Neural progenitor cell (in vitro differentiated cells): ENCODE measurements at regions not wholly inside any gene's neighbourhood (a gene's known extent, or its start where the extent isn't known, plus 50 kb on each side); places are given as distances from the start of the nearest gene placed in this dataset.

Experiments used
- DNase-seq: peaks from one replicate; pipeline ENCODE4 v3.0.0-alpha.2; 2016; ENCODE audit warnings: low spot score
- H2AFZ ChIP-seq: fragments of 200-600 bp; sonication (generic); replicated peaks from 2 replicates; pipeline ENCODE4 v1.6.1; 2016; ENCODE audit warnings: antibody characterized with exemption
- H3F3A ChIP-seq: fragments of 200-600 bp; sonication (generic); 2 replicates; pipeline ENCODE4 v1.6.1; 2016; ENCODE audit warnings: antibody characterized with exemption, low read depth
- H3K27ac ChIP-seq: fragments of 200-600 bp; sonication (generic); 2 replicates; pipeline ENCODE4 v1.5.1; 2016; ENCODE audit warnings: mild to moderate bottlenecking
- H3K27me3 ChIP-seq: fragments of 200-600 bp; sonication (generic); 2 replicates; pipeline ENCODE4 v1.6.1; 2016; ENCODE audit warnings: mild to moderate bottlenecking, moderate library complexity
- H3K36me3 ChIP-seq: fragments of 200-600 bp; sonication (generic); 2 replicates; pipeline ENCODE4 v1.5.1; 2016
- H3K4me1 ChIP-seq: fragments of 200-600 bp; sonication (generic); 2 replicates; pipeline ENCODE4 v1.6.1; 2016; ENCODE audit warnings: mixed run types
- H3K4me2 ChIP-seq: fragments of 200-600 bp; sonication (generic); 2 replicates; pipeline ENCODE4 v1.6.1; 2016
- H3K4me3 ChIP-seq: fragments of 200-600 bp; sonication (generic); 2 replicates; pipeline ENCODE4 v1.5.1; 2016
- H3K79me2 ChIP-seq: fragments of 200-600 bp; sonication (generic); 2 replicates; pipeline ENCODE4 v1.6.1; 2016; ENCODE audit warnings: low read depth
- H3K9ac ChIP-seq: fragments of 200-600 bp; sonication (generic); 2 replicates; pipeline ENCODE4 v1.6.1; 2016
- H3K9me3 ChIP-seq: fragments of 200-600 bp; sonication (generic); 2 replicates; pipeline ENCODE4 v1.5.1; 2016; ENCODE audit warnings: low read depth
- H4K20me1 ChIP-seq: fragments of 200-600 bp; sonication (generic); 2 replicates; pipeline ENCODE4 v1.6.1; 2016; ENCODE audit warnings: low read depth
- H3K27ac Mint-ChIP-seq: 3 replicates; pipeline ENCODE4 v1.8.0; 2021; ENCODE audit warnings: mixed read lengths
- H3K27me3 Mint-ChIP-seq: 2 replicates; pipeline ENCODE4 v1.8.0; 2022; ENCODE audit warnings: low read depth, mild to moderate bottlenecking, inconsistent platforms, moderate library complexity, mixed read lengths; ENCODE audit not compliant: insufficient read depth
- H3K36me3 Mint-ChIP-seq: 3 replicates; pipeline ENCODE4 v1.8.0; 2021; ENCODE audit warnings: mixed read lengths
- H3K4me1 Mint-ChIP-seq: 3 replicates; pipeline ENCODE4 v1.8.0; 2021; ENCODE audit warnings: mixed read lengths
- H3K4me3 Mint-ChIP-seq: 3 replicates; pipeline ENCODE4 v1.8.0; 2021; ENCODE audit warnings: mild to moderate bottlenecking, moderate library complexity, mixed read lengths
- H3K9me3 Mint-ChIP-seq: 3 replicates; pipeline ENCODE4 v1.8.0; 2020; ENCODE audit warnings: mixed read lengths
- CTCF ChIP-seq: fragments of 200-600 bp; sonication (generic); IDR thresholded peaks from 2 replicates; pipeline ENCODE4 v1.5.1; 2017; ENCODE audit warnings: antibody characterized with exemption, mild to moderate bottlenecking
- EZH2 ChIP-seq: fragments of 200-600 bp; sonication (generic); IDR thresholded peaks from 2 replicates; pipeline ENCODE4 v1.6.1; 2017; ENCODE audit warnings: antibody characterized with exemption, mild to moderate bottlenecking, moderate library complexity
- EZH2phosphoT487 ChIP-seq: fragments of 200-600 bp; sonication (generic); IDR thresholded peaks from 2 replicates; pipeline ENCODE4 v1.6.1; 2017; ENCODE audit warnings: antibody characterized with exemption

GRCh38 chr1:4000811-4001251 lies 100.8 kb upstream of the C1orf174 start:
- Histone ChIP-seq H3K27me3 (no peaks in the 10 kb centered on the region), H2AFZ (no peak overlapping the region), H4K20me1 (no peaks in the 10 kb centered on the region), H3K9ac (no peak overlapping the region), H3K27ac (no peak overlapping the region), H3K79me2 (no peaks in the 10 kb centered on the region), H3K4me1 (peaks cover 5% of the 10 kb centered on the region), H3K36me3 (no peaks in the 10 kb centered on the region), H3K4me2 (no peak overlapping the region), H3K4me3 (no peak overlapping the region), H3F3A (no peaks in the 10 kb centered on the region), H3K9me3 (no peaks in the 10 kb centered on the region)
- no peak for DNase-seq
- H3K4me3 Mint-ChIP-seq, result no peak overlapping the region
- no peaks in the 10 kb centered on the region for H3K9me3 Mint-ChIP-seq
- TF ChIP-seq EZH2phosphoT487 (no peak), EZH2 (no peak), CTCF (no peak)
- peaks cover 25% of the 10 kb centered on the region for H3K4me1 Mint-ChIP-seq
- H3K27ac Mint-ChIP-seq, result no peak overlapping the region
- H3K36me3 Mint-ChIP-seq, result no peaks in the 10 kb centered on the region
- H3K27me3 Mint-ChIP-seq, result peaks cover 14% of the 10 kb centered on the region

- H3K4me3 ChIP-seq, result no peak overlapping the region
- no peak for DNase-seq
- no peaks in the 10 kb centered on the region for H3F3A ChIP-seq
- H4K20me1 ChIP-seq, result no peaks in the 10 kb centered on the region
- Mint-ChIP-seq H3K36me3 (no peaks in the 10 kb centered on the region), H3K4me1 (peaks cover 25% of the 10 kb centered on the region), H3K27ac (peak overlapping the region; percentile 42), H3K4me3 (no peak overlapping the region), H3K9me3 (no peaks in the 10 kb centered on the region), H3K27me3 (peaks cover 14% of the 10 kb centered on the region)
- no peak overlapping the region for H3K4me2 ChIP-seq
- H3K9ac ChIP-seq, result no peak overlapping the region
- H3K27me3 ChIP-seq, result no peaks in the 10 kb centered on the region
- H2AFZ ChIP-seq, result no peak overlapping the region
- no peaks in the 10 kb centered on the region for H3K36me3 ChIP-seq
- no peaks in the 10 kb centered on the region for H3K79me2 ChIP-seq
- H3K4me1 ChIP-seq, result peaks cover 5% of the 10 kb centered on the region
- no peak overlapping the region for H3K27ac ChIP-seq
- no peaks in the 10 kb centered on the region for H3K9me3 ChIP-seq
- no peak for TF ChIP-seq EZH2
- TF ChIP-seq CTCF, result no peak
Observed at GRCh38 chr1:4001461-4001860, 101.4 kb upstream of the C1orf174 start.

- H3K9ac ChIP-seq, result no peak overlapping the region
- H2AFZ ChIP-seq, result no peak overlapping the region
- DNase-seq, result no peak
- TF ChIP-seq EZH2, result no peak
- no peak for TF ChIP-seq EZH2phosphoT487
- TF ChIP-seq CTCF, result no peak
- no peak overlapping the region for H3K4me3 Mint-ChIP-seq
- H3F3A ChIP-seq, result no peaks in the 10 kb centered on the region
- H3K36me3 Mint-ChIP-seq, result no peaks in the 10 kb centered on the region
- peaks cover 22% of the 10 kb centered on the region for H3K4me1 Mint-ChIP-seq
- no peaks in the 10 kb centered on the region for H3K79me2 ChIP-seq
- H3K27me3 Mint-ChIP-seq, result peaks cover 11% of the 10 kb centered on the region
- no peaks in the 10 kb centered on the region for H4K20me1 ChIP-seq
- H3K4me3 ChIP-seq, result no peak overlapping the region
- no peaks in the 10 kb centered on the region for H3K9me3 ChIP-seq
- no peak overlapping the region for H3K27ac ChIP-seq
- H3K9me3 Mint-ChIP-seq, result peaks cover 2% of the 10 kb centered on the region
- no peaks in the 10 kb centered on the region for H3K36me3 ChIP-seq
- no peak overlapping the region for H3K27ac Mint-ChIP-seq
- H3K27me3 ChIP-seq, result no peaks in the 10 kb centered on the region
- no peak overlapping the region for H3K4me2 ChIP-seq
- H3K4me1 ChIP-seq, result peaks cover 5% of the 10 kb centered on the region
Observed at GRCh38 chr1:4002061-4002521, 102.0 kb upstream of the C1orf174 start.
